WTC11 (cell line): ENCODE measurements at regions not wholly inside any gene's neighbourhood (a gene's known extent, or its start where the extent isn't known, plus 50 kb on each side); places are given as distances from the start of the nearest gene placed in this dataset.

Experiments
- ATAC-seq: fragments of 200-7000 bp; cut with Tn5 transposase; 2 replicates; pipeline ENCODE4 v1.10.0; 2021; ENCODE audit warnings: mild to moderate bottlenecking, moderate library complexity
- CTCF ChIA-PET: fragments of 300-600 bp; sonication (Branson Sonifier 250); formaldehyde crosslinking; loops from one replicate; lab custom pipeline; 2021; ENCODE audit warnings: antibody characterized with exemption; lab: Charles Lee
- POLR2A ChIA-PET: fragments of 350-600 bp; sonication (Branson Sonifier 250); formaldehyde crosslinking; loops from one replicate; lab custom pipeline; 2021; ENCODE audit warnings: antibody characterized with exemption; lab: Charles Lee
- DNase-seq: peaks from one replicate; pipeline ENCODE4 v3.0.0; 2021; ENCODE audit warnings: low spot score
- H3K27ac Mint-ChIP-seq: 2 replicates; pipeline ENCODE4 v1.8.0; 2021; ENCODE audit warnings: mixed read lengths
- H3K27me3 Mint-ChIP-seq: 2 replicates; pipeline ENCODE4 v1.8.0; 2021; ENCODE audit warnings: low read depth, mild to moderate bottlenecking, moderate library complexity, mixed read lengths
- H3K36me3 Mint-ChIP-seq: 2 replicates; pipeline ENCODE4 v1.8.0; 2021; ENCODE audit warnings: mixed read lengths
- H3K4me1 Mint-ChIP-seq: 2 replicates; pipeline ENCODE4 v1.8.0; 2022; ENCODE audit warnings: mixed read lengths
- H3K4me3 Mint-ChIP-seq: 2 replicates; pipeline ENCODE4 v1.8.0; 2021; ENCODE audit warnings: mild to moderate bottlenecking, moderate library complexity, mixed read lengths
- H3K9me3 Mint-ChIP-seq: 2 replicates; pipeline ENCODE4 v1.8.0; 2021; ENCODE audit warnings: mixed read lengths
- ARID4B ChIP-seq: sonication (generic); formaldehyde crosslinking; IDR thresholded peaks from 2 replicates; pipeline ENCODE4 v1.8.0; 2023; ENCODE audit warnings: missing genetic modification reagents, mild to moderate bottlenecking, borderline replicate concordance
- ATF6 ChIP-seq: sonication (generic); formaldehyde crosslinking; IDR thresholded peaks from 2 replicates; pipeline ENCODE4 v1.8.1; 2023; ENCODE audit warnings: mild to moderate bottlenecking, missing genetic modification reagents
- CREM ChIP-seq: sonication (generic); formaldehyde crosslinking; IDR thresholded peaks from 2 replicates; pipeline ENCODE4 v1.8.1; 2022; ENCODE audit warnings: mild to moderate bottlenecking, missing genetic modification reagents, moderate library complexity
- FOXP1 ChIP-seq: sonication (generic); formaldehyde crosslinking; IDR thresholded peaks from 2 replicates; pipeline ENCODE4 v1.8.0; 2022; ENCODE audit warnings: missing genetic modification reagents, mild to moderate bottlenecking, moderate library complexity, borderline replicate concordance
- GRHL2 ChIP-seq: fragments of 250-450 bp; sonication (Bioruptor Pico); IDR thresholded peaks from 2 replicates; pipeline ENCODE4 v1.8.0; 2022; ENCODE audit warnings: mild to moderate bottlenecking, moderate library complexity; ENCODE audit not compliant: insufficient replicate concordance, severe bottlenecking
- IRF2 ChIP-seq: sonication (generic); formaldehyde crosslinking; IDR thresholded peaks from 2 replicates; pipeline ENCODE4 v1.8.0; 2022; ENCODE audit warnings: low read depth, missing genetic modification reagents, borderline replicate concordance
- PREB ChIP-seq: sonication (generic); formaldehyde crosslinking; IDR thresholded peaks from 2 replicates; pipeline ENCODE4 v1.8.1; 2022; ENCODE audit warnings: mild to moderate bottlenecking, missing genetic modification reagents, moderate library complexity, borderline replicate concordance
- RELA ChIP-seq: sonication (generic); formaldehyde crosslinking; IDR thresholded peaks from 2 replicates; pipeline ENCODE4 v1.8.1; 2022; ENCODE audit warnings: missing genetic modification reagents, mild to moderate bottlenecking, borderline replicate concordance
- SP1 ChIP-seq: sonication (generic); formaldehyde crosslinking; conservative IDR thresholded peaks from 2 replicates; pipeline ENCODE4 v1.8.1; 2022; ENCODE audit warnings: missing genetic modification reagents
- ZBTB21 ChIP-seq: sonication (generic); formaldehyde crosslinking; IDR thresholded peaks from 2 replicates; pipeline ENCODE4 v1.8.1; 2023; ENCODE audit warnings: mild to moderate bottlenecking, missing genetic modification reagents, borderline replicate concordance
- ZNF121 ChIP-seq: sonication (generic); formaldehyde crosslinking; IDR thresholded peaks from 2 replicates; pipeline ENCODE4 v1.8.0; 2023; ENCODE audit warnings: missing genetic modification reagents
- ZNF138 ChIP-seq: sonication (generic); formaldehyde crosslinking; conservative IDR thresholded peaks from 2 replicates; pipeline ENCODE4 v1.8.1; 2022; ENCODE audit warnings: mild to moderate bottlenecking, moderate library complexity, missing genetic modification reagents
- ZNF232 ChIP-seq: sonication (generic); formaldehyde crosslinking; IDR thresholded peaks from 2 replicates; pipeline ENCODE4 v1.8.0; 2022; ENCODE audit warnings: mild to moderate bottlenecking, missing genetic modification reagents
- ZNF281 ChIP-seq: sonication (generic); formaldehyde crosslinking; IDR thresholded peaks from 2 replicates; pipeline ENCODE4 v1.8.0; 2023; ENCODE audit warnings: mild to moderate bottlenecking, missing genetic modification reagents
- ZNF423 ChIP-seq: fragments of 250-450 bp; sonication (Bioruptor Pico); IDR thresholded peaks from 2 replicates; pipeline ENCODE4 v2.1.2; 2022; ENCODE audit warnings: mild to moderate bottlenecking, moderate library complexity
- TF ChIP-seq, protein P1 (sequence below): sonication (generic); formaldehyde crosslinking; IDR thresholded peaks from 2 replicates; pipeline ENCODE4 v1.8.0; 2023; ENCODE audit warnings: missing genetic modification reagents
- TF ChIP-seq, protein P2 (sequence below): sonication (generic); formaldehyde crosslinking; conservative IDR thresholded peaks from 2 replicates; pipeline ENCODE4 v1.8.1; 2022; ENCODE audit warnings: mild to moderate bottlenecking, missing genetic modification reagents
- TF ChIP-seq, protein P3 (sequence below): fragments of 250-450 bp; sonication (Bioruptor Pico); IDR thresholded peaks from 2 replicates; pipeline ENCODE4 v1.9.0; 2021; ENCODE audit warnings: mild to moderate bottlenecking

DNA sequence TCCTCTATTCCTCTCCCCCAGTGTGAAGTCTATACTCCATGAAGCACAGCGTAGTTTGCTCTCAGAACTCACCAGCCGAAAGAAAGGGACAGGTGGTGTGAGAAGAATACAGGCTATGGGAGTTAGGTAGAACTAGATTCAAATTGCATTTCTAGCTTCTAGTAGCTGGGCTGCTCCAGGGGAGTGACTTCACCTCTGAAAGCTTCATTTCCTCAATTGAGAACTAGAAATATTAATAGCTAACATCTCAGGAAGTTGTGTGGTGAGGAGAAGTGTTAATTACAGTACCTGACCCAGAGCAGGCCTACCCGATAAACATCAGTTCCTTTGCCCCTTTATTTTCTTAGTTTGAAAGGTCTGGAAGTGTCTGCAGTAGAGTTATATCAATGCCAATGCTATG, 484.7 kb upstream of the TENM4 start (continued):
- no peak for TF ChIP-seq ARID4B (CRISPR knock-in tag)
- TF ChIP-seq GRHL2 (CRISPR knock-in tag) = no peak
- TF ChIP-seq FOXP1 (CRISPR knock-in tag) = no peak
- TF ChIP-seq, protein P1, sequence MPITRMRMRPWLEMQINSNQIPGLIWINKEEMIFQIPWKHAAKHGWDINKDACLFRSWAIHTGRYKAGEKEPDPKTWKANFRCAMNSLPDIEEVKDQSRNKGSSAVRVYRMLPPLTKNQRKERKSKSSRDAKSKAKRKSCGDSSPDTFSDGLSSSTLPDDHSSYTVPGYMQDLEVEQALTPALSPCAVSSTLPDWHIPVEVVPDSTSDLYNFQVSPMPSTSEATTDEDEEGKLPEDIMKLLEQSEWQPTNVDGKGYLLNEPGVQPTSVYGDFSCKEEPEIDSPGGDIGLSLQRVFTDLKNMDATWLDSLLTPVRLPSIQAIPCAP (CRISPR knock-in tag) = no peak
- no peak for TF ChIP-seq ZNF423
- TF ChIP-seq, protein P2, sequence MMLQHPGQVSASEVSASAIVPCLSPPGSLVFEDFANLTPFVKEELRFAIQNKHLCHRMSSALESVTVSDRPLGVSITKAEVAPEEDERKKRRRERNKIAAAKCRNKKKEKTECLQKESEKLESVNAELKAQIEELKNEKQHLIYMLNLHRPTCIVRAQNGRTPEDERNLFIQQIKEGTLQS (CRISPR knock-in tag) = no peak
- TF ChIP-seq ZNF281 (CRISPR knock-in tag) = no peak
- TF ChIP-seq, protein P3, sequence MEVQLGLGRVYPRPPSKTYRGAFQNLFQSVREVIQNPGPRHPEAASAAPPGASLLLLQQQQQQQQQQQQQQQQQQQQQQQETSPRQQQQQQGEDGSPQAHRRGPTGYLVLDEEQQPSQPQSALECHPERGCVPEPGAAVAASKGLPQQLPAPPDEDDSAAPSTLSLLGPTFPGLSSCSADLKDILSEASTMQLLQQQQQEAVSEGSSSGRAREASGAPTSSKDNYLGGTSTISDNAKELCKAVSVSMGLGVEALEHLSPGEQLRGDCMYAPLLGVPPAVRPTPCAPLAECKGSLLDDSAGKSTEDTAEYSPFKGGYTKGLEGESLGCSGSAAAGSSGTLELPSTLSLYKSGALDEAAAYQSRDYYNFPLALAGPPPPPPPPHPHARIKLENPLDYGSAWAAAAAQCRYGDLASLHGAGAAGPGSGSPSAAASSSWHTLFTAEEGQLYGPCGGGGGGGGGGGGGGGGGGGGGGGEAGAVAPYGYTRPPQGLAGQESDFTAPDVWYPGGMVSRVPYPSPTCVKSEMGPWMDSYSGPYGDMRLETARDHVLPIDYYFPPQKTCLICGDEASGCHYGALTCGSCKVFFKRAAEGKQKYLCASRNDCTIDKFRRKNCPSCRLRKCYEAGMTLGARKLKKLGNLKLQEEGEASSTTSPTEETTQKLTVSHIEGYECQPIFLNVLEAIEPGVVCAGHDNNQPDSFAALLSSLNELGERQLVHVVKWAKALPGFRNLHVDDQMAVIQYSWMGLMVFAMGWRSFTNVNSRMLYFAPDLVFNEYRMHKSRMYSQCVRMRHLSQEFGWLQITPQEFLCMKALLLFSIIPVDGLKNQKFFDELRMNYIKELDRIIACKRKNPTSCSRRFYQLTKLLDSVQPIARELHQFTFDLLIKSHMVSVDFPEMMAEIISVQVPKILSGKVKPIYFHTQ (CRISPR knock-in tag) = no peak
- TF ChIP-seq CREM (CRISPR knock-in tag) = no peak

GRCh38 chr11:79922641-79923040, 481.8 kb upstream of the TENM4 start:
- DNase-seq = no peak
- no peak overlapping the region for H3K27ac Mint-ChIP-seq
- CTCF ChIA-PET = no interaction called here
- H3K4me1 Mint-ChIP-seq = peaks cover 7% of the 10 kb centered on the region
- no peaks in the 10 kb centered on the region for H3K36me3 Mint-ChIP-seq
- ATAC-seq = no peak
- POLR2A ChIA-PET = no interaction called here
- H3K4me3 Mint-ChIP-seq = no peak overlapping the region
- H3K9me3 Mint-ChIP-seq = no peaks in the 10 kb centered on the region
- H3K27me3 Mint-ChIP-seq = peaks cover 3% of the 10 kb centered on the region; the same call in 1 of the 2 replicates
- TF ChIP-seq ATF6 (no peak), RELA (CRISPR knock-in tag) (no peak), ZNF232 (CRISPR knock-in tag) (no peak), ZNF281 (CRISPR knock-in tag) (no peak), CREM (CRISPR knock-in tag) (no peak), ZNF138 (CRISPR knock-in tag) (no peak), IRF2 (CRISPR knock-in tag) (no peak), PREB (CRISPR knock-in tag) (no peak), SP1 (CRISPR knock-in tag) (no peak), ZNF121 (CRISPR knock-in tag) (no peak), ZBTB21 (no peak)
